Mesothelial cell of epicardium (in vitro differentiated cells): ENCODE measurements at regions not wholly inside any gene's neighbourhood (a gene's known extent, or its start where the extent isn't known, plus 50 kb on each side); places are given as distances from the start of the nearest gene placed in this dataset.

Experiments used
- DNase-seq, 2 experiments: peaks; one replicate each; pipeline ENCODE4 v3.0.0; 2021; ENCODE audit warnings: low spot score in 2 of 2; ENCODE audit not compliant: unreplicated experiment in 2 of 2
- H3K27ac Mint-ChIP-seq: 2 replicates; pipeline ENCODE4 v1.8.0; 2021; ENCODE audit warnings: mixed read lengths
- H3K27me3 Mint-ChIP-seq: 2 replicates; pipeline ENCODE4 v1.8.0; 2021; ENCODE audit warnings: low read depth, mixed read lengths
- H3K36me3 Mint-ChIP-seq: 2 replicates; pipeline ENCODE4 v1.8.0; 2021; ENCODE audit warnings: mixed read lengths
- H3K4me1 Mint-ChIP-seq: 2 replicates; pipeline ENCODE4 v1.8.0; 2021; ENCODE audit warnings: mixed read lengths
- H3K4me3 Mint-ChIP-seq: 2 replicates; pipeline ENCODE4 v1.8.0; 2021; ENCODE audit warnings: mild to moderate bottlenecking, moderate library complexity, mixed read lengths
- H3K9me3 Mint-ChIP-seq: 2 replicates; pipeline ENCODE4 v1.8.0; 2021; ENCODE audit warnings: mixed read lengths
- TF ChIP-seq, protein P1 (sequence below): fragments of 200-600 bp; sonication (generic); IDR thresholded peaks from one replicate; pipeline ENCODE4 v1.5.0; 2021; ENCODE audit warnings: antibody characterized with exemption; ENCODE audit not compliant: unreplicated experiment

DNA sequence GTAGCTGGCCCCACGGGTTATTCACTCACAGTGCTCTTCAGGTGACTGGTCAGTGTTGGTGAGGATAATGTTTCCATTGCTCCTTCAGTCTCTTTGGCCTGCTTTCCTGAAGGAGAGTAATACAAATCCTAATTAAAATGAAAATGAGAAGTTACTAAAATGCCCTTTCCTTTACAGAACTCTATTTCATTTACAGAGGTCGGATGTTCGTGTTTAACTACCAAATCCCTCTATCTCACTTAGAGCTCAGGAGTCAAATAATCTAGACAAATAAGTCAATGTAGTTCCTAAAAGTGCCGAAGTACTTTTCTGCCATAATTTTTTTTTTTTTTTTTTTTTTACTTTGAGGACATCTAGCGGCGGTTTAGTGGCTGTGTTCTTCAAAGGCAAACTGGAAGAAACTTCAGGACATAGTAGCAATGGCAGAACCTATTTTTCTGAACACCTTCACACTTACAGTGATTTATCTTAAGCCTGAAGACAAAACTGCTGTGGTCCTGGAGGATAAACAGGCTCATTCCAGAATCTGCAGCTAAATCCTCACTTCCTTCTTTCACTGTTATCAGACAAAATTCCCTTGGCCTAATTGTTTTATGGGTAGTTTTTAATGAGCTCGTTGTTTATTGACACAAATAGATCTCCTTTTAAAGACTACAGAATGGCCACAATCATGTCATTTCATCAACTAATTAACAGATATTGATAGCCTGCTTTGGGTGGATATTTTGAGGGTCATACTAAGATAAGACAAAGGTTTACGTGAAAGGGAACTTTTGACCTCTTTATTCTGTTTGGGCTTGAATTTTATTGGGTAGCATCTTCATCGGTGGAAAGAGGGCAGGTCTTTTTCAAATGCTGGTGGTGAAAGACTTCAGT, 207.6 kb upstream of the DMRTA1 start:
- peaks cover 51% of the 10 kb centered on the region for H3K4me1 Mint-ChIP-seq
- peaks cover 2% of the 10 kb centered on the region for H3K36me3 Mint-ChIP-seq
- peak overlapping the region; percentile 93 for H3K27ac Mint-ChIP-seq
- peaks cover 6% of the 10 kb centered on the region for H3K9me3 Mint-ChIP-seq
- H3K27me3 Mint-ChIP-seq, result no peaks in the 10 kb centered on the region
- H3K4me3 Mint-ChIP-seq, result peak overlapping the region; percentile 7
- TF ChIP-seq, protein P1, sequence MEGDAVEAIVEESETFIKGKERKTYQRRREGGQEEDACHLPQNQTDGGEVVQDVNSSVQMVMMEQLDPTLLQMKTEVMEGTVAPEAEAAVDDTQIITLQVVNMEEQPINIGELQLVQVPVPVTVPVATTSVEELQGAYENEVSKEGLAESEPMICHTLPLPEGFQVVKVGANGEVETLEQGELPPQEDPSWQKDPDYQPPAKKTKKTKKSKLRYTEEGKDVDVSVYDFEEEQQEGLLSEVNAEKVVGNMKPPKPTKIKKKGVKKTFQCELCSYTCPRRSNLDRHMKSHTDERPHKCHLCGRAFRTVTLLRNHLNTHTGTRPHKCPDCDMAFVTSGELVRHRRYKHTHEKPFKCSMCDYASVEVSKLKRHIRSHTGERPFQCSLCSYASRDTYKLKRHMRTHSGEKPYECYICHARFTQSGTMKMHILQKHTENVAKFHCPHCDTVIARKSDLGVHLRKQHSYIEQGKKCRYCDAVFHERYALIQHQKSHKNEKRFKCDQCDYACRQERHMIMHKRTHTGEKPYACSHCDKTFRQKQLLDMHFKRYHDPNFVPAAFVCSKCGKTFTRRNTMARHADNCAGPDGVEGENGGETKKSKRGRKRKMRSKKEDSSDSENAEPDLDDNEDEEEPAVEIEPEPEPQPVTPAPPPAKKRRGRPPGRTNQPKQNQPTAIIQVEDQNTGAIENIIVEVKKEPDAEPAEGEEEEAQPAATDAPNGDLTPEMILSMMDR, result peak; percentile 56
- no peak for DNase-seq

DNA sequence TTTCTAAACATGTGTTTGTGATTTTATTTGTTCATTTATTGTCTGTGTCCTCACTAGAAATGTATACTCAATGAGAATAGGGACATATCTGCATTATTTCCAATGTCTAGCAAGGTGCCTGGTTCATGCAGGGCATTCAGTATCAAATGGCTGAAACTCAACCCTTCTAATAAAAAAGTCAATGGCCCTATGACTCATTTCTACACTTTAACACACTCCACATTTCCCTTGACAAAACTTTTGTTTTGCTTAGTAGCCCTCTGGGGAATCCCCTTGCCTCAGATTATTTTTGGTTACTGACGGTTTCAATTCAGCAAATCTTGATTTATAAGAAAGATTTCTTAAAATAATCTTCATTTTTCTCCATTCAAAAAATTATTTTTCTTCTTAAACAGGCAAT, 206.0 kb upstream of the DMRTA1 start:
- Mint-ChIP-seq H3K4me3 (no peak overlapping the region), H3K36me3 (no peaks in the 10 kb centered on the region), H3K27me3 (no peaks in the 10 kb centered on the region), H3K9me3 (no peaks in the 10 kb centered on the region), H3K27ac (no peak overlapping the region), H3K4me1 (peaks cover 54% of the 10 kb centered on the region)
- TF ChIP-seq, protein P1, result no peak
- DNase-seq, result no peak

DNA sequence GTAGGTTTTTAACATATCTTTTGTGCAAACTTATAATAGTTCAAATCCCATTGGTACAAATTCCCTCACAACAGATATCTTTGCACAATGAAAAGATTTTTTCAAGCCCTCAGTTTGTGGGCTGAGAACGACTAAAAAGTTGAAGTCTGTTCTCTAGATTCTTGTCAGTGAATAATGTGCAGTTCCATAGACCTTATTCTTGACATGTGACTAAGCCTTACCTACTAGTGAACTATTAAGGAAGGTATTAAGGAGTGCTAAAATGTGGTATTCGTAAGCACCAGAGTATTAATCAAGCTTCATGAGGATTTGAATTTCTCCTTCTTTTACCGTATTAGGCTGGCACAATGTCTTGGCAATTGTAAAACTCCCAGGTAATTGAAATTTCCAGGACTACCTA, 205.6 kb upstream of the DMRTA1 start:
- H3K27ac Mint-ChIP-seq, result no peak overlapping the region
- no peaks in the 10 kb centered on the region for H3K36me3 Mint-ChIP-seq
- peaks cover 54% of the 10 kb centered on the region for H3K4me1 Mint-ChIP-seq
- DNase-seq, result no peak
- no peak overlapping the region for H3K4me3 Mint-ChIP-seq
- TF ChIP-seq, protein P1, result no peak
- no peaks in the 10 kb centered on the region for H3K9me3 Mint-ChIP-seq
- H3K27me3 Mint-ChIP-seq, result no peaks in the 10 kb centered on the region

DNA sequence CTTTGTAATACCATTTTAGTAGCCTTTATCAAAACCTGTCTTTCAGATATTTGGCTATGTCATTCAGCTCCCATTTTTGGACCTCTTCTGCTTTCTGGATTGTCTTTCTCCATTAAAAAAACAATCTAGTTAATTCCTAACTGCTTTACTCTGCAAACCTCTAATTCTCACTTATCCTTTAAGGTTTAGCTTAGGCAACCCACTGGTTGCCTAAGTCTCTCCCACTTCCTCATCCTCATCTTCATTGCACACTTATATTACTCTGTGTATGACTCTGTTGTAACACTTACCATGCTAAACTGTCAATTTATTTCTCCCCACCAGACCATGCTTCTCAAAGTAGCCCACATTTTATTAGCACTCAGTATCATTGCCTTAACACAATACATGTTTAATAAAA, 205.0 kb upstream of the DMRTA1 start:
- DNase-seq, result no peak
- TF ChIP-seq, protein P1, result no peak
- H3K36me3 Mint-ChIP-seq, result no peaks in the 10 kb centered on the region
- H3K4me1 Mint-ChIP-seq, result peaks cover 52% of the 10 kb centered on the region
- H3K27ac Mint-ChIP-seq, result no peak overlapping the region
- H3K4me3 Mint-ChIP-seq, result no peak overlapping the region
- no peaks in the 10 kb centered on the region for H3K9me3 Mint-ChIP-seq
- H3K27me3 Mint-ChIP-seq, result no peaks in the 10 kb centered on the region

DNA sequence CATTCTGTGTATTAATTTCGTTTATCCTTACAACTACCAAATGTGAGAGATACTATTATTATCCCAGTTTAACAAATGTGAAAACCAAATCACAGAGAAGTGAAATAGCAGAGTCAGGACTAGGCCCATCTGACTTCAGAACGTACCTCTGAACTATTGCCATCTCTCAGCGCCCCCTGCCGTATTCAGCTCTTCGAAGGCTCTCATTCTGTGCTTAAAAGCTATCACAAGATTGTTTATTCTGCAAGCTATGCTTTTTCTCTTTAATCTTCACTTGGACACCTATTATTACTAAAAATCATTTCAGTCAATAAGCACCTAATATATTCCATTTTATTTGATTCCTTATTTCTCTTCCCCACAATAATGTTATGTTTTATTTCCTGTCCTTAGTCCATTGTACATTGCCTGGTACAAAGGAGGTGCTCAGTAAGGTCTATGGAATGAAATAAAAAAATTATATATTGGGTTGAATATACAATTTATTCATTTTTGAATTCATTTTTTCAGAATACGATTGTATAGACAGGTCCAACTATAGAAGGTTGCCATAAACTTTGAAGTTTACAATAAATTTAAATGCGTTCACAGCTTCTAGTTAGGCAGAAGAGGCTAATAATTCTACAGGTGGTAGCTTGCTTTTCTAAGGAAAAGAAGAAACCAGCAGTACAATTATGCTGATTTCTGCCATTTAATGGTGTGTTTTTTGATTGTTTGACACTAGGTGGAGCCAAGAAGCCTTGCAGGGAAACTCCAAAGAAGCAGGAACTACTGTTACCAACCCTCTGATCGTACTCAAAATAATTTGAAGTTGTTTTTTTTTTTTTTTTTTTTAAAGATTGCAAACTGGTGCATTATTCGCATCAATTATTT, 202.2 kb upstream of the DMRTA1 start:
- H3K36me3 Mint-ChIP-seq, result no peaks in the 10 kb centered on the region
- H3K9me3 Mint-ChIP-seq, result peaks cover 5% of the 10 kb centered on the region
- H3K4me1 Mint-ChIP-seq, result peaks cover 25% of the 10 kb centered on the region
- DNase-seq, result peak in 1 of 2 experiments; percentile 49
- no peak overlapping the region for H3K4me3 Mint-ChIP-seq
- no peak overlapping the region for H3K27ac Mint-ChIP-seq
- no peaks in the 10 kb centered on the region for H3K27me3 Mint-ChIP-seq
- TF ChIP-seq, protein P1, result peak; percentile 19
